ENCODE measurements at regions not wholly inside any gene's neighbourhood (a gene's known extent, or its start where the extent isn't known, plus 50 kb on each side); places are given as distances from the start of the nearest gene placed in this dataset.

GRCh38 chr10:107427016-107427415, 262.5 kb upstream of the SORCS1 start:
- no peak for TF ChIP-seq TAF1 (IDR thresholded peaks at IDR 0.05; ENCODE audit: low read depth)
- TF ChIP-seq CREB1 (IDR thresholded peaks at IDR 0.05; ENCODE audit: low read depth), result no peak
- TF ChIP-seq YY1 (IDR thresholded peaks at IDR 0.05; ENCODE audit: low read depth), result no peak
- TF ChIP-seq EP300 (IDR thresholded peaks at IDR 0.05; ENCODE audit: borderline replicate concordance), result no peak
- no peak for TF ChIP-seq EGR1 (IDR thresholded peaks at IDR 0.05)
- TF ChIP-seq RAD21 (IDR thresholded peaks at IDR 0.05; ENCODE audit: low read depth), result no peak
- no peak for TF ChIP-seq USF1 (IDR thresholded peaks at IDR 0.05)
- TF ChIP-seq CEBPB (IDR thresholded peaks at IDR 0.05), result no peak
- no peak for TF ChIP-seq MAX (IDR thresholded peaks at IDR 0.05)
- TF ChIP-seq FOXM1 (IDR thresholded peaks at IDR 0.05; ENCODE audit: borderline replicate concordance, low read depth), result no peak
- no peak for TF ChIP-seq TEAD4 (IDR thresholded peaks at IDR 0.05)
- no peak for TF ChIP-seq TCF12 (IDR thresholded peaks at IDR 0.05; ENCODE audit: low read depth)
- no peak for TF ChIP-seq NFIC (IDR thresholded peaks at IDR 0.05)

All from Ishikawa (cell line).